Right lobe of liver (tissue), 4 donors: ENCODE measurements at regions not wholly inside any gene's neighbourhood (a gene's known extent, or its start where the extent isn't known, plus 50 kb on each side); places are given as distances from the start of the nearest gene placed in this dataset.

Source experiments
- CTCF ChIP-seq, 4 donors: fragments of 200-600 bp in 3 of 4; fragments of 450-650 bp in 1 of 4; IDR thresholded peaks; one replicate each; pipeline versions ENCODE4 v1.5.1 to v1.8.0; 2016 to 2022; ENCODE audit warnings: antibody characterized with exemption in 4 of 4, mild to moderate bottlenecking in 2 of 4
- POLR2A ChIP-seq: fragments of 450-650 bp; IDR thresholded peaks from one replicate; pipeline ENCODE4 v1.6.1; 2017; ENCODE audit warnings: antibody characterized with exemption, mild to moderate bottlenecking
- donor health status: DM: no; HTN: no; CAD: no.
- donor health status: DM: no; HTN: no; CAD: no.
- donor health status: DM: no; HTN: yes; CAD: no.

DNA sequence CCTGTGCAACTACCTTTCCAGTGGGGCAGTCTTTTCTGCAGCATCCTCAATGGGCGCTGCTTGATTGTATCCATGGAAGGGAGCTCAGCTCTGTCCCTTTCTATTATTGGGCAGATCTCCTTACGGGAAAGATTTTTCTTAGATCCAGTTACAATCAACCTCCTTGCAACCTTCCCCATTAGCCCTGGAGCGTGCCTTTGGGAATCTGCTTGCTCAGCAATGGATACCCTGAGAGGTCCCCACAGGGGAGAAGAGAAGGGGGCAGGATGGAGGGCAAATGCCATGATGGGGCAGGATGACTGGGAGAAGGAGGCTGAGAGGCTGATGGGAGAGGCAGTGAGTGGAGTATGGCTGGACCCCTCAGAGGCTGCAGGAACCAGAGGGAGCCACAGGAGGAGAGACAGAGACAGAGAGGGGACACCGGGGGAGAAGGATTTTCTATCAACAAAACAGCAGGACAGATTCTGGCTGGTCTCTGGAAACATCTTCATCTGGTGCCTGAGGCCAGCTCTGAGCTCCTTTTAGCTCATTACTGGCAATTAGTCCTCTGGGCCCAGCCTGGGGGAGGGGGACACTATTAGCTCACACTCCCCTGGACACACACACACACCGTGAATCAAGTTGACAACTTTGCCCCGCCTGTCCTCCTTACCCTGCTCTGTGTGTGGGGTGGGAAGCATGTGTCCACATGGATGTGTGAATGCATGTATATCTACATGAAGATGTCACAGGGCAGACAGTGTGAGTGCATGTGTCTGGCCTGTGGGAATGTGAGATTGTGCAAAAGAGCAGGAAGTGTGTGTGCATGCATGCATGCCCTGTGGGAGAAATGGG, 80.8 kb upstream of the PAX2 start:
- TF ChIP-seq CTCF (IDR thresholded peaks at IDR 0.05) (no peak), POLR2A (no peak)
